GM12892 (cell line): ENCODE measurements at regions not wholly inside any gene's neighbourhood (a gene's known extent, or its start where the extent isn't known, plus 50 kb on each side); places are given as distances from the start of the nearest gene placed in this dataset.

Experiments used
- POLR2A ChIP-seq: IDR thresholded peaks from 2 replicates; pipeline ENCODE4 v1.6.1; 2011; ENCODE audit warnings: low read depth, low read length, control low read depth
- POLR2AphosphoS5 ChIP-seq: IDR thresholded peaks from 2 replicates; pipeline ENCODE4 v1.6.1; 2011; ENCODE audit warnings: low read depth, low read length, control low read depth
- TAF1 ChIP-seq: IDR thresholded peaks from 2 replicates; pipeline ENCODE4 v1.6.1; 2011; ENCODE audit warnings: low read depth, mild to moderate bottlenecking, control low read depth, low read length, borderline replicate concordance

DNA sequence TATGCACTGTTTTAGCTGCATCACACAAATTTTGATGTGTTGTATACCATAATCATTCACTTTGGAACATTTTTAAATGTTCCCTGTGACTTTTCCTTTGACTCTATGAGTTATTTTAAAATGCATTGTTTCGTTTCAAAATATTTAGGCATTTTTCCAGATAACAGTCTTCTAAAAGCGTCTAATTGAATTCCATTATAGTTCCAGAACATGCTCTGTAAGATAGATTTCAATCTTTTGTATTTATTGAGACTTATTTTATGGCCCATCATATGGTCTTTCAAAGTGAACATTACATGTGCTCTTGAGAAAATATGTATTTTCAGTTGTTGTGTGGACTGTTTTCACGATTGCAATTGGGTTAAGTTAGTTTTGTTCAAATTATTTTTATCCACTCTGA lies 98.7 kb upstream of the ARHGAP5 start:
- TF ChIP-seq POLR2A: no peak
- no peak for TF ChIP-seq POLR2AphosphoS5
- no peak for TF ChIP-seq TAF1
